Stimulated activated CD4-positive, alpha-beta T cell treated with anti-CD3 and anti-CD28 coated beads, TNF-alpha, amount 100 ng/mL, for 1 hour (primary cell): ENCODE measurements at regions not wholly inside any gene's neighbourhood (a gene's known extent, or its start where the extent isn't known, plus 50 kb on each side); places are given as distances from the start of the nearest gene placed in this dataset.
"Not testable (repeated sequence)": the region's sequence is repeated elsewhere in the genome, so short reads cannot be mapped to it uniquely, and the experiment has no call there.

ENCODE experiments used
- DNase-seq, 3 donors: peaks; one replicate each; pipeline ENCODE4 v3.0.0-alpha.2; 2020; ENCODE audit warnings: low read depth in 3 of 3, low spot score in 1 of 3

DNA sequence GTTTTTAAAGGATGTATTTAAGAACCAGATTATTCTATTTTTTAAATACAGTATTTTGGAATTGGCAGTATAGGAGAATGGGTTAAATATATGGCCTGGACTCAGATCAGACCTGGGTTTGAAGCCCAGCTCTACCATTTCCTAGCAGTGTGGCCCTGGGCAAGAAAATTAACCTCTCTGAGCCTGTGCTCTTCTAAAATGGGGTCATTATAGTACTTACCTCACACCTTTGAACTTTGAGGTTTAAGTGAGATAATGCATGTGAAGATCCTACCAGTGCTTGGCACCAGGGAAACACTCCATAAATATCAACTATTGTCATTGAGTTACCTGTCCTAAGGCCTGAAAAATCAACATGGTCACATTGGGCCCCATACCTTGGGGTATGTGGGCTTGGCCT, 93.4 kb upstream of the WSB1 start:
- no peak for DNase-seq

DNA sequence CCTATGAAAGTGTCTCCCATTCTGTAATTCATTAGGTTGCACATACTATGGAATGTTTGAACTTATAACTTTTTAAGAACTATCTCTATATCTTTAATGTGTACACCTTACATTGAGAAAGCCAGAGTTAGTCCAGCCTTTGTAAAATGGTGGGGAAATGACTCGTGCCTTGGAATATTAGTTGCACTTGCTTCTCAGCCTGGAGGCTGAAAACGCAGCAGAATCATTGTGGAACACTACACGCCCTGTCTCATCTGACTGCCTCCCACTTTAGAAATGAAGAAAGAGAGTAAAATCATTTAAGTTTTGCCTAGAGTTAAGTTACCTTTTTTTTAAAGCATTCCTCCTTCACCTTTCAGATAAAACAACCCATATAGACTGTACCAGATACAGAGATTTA, 90.7 kb upstream of the WSB1 start:
- DNase-seq, result no peak

- no peak for DNase-seq
Measured at GRCh38 chr17:27206447-27206846, 87.5 kb upstream of the WSB1 start.

GRCh38 chr17:27207073-27207513, 86.8 kb upstream of the WSB1 start:
- no peak for DNase-seq

DNA sequence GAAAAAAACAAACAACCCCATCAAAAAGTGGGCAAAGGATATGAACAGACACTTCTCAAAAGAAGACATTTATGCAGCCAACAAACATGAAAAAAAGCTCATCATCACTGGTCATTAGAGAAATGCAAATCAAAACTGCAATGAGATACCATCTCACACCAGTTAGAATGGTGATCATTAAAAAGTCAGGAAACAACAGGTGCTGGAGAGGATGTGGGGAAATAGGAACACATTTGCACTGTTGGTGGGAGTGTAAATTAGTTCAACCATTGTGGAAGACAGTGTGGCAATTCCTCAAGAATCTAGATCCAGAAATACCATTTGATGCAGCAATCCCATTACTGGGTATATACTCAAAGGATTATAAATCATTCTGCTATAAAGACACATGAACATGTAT, 85.5 kb upstream of the WSB1 start:
- not testable (repeated sequence) for DNase-seq

GRCh38 chr17:27209316-27209715, 84.6 kb upstream of the WSB1 start:
- no peak for DNase-seq

- DNase-seq, result not testable (repeated sequence)
Measured at GRCh38 chr17:27210809-27211208, 83.1 kb upstream of the WSB1 start.

DNA sequence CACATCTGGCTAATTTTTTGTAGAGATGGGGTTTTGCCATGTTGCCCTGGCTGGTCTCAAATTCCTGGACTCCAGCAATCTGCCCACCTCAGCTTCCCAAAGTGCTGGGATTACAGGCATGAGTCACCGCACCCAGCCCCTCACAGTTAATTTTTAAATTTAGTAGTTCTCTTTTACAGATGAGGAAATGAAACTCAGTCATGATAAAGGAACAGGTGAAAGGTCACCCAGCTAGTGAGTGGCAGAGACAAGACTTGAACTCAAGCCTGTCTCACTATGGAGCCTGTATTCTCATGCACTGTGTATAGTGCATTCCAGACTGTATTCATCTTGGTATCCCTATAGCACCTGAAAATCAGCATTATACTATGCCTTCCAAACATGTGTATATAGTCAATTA, 77.1 kb upstream of the WSB1 start:
- no peak for DNase-seq

DNA sequence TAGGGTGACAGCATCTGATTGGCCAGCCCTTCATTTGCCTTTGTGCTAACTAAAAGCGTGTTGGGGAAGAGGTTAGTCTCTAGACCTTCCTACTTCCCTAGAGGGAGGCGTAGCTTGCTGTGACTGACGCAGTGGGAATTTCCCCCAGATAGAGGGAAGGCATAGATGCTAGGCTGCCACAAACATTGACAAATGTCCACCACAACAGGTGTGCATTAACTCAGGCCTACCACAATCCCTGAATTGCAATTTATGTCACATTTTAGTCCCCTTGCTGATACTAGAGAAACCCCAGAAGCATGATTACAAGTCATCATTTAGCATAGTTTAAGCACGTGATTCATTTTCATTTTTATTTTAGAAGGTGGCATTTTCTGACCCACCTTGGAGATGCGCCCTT, 76.3 kb upstream of the WSB1 start:
- DNase-seq, result no peak

DNA sequence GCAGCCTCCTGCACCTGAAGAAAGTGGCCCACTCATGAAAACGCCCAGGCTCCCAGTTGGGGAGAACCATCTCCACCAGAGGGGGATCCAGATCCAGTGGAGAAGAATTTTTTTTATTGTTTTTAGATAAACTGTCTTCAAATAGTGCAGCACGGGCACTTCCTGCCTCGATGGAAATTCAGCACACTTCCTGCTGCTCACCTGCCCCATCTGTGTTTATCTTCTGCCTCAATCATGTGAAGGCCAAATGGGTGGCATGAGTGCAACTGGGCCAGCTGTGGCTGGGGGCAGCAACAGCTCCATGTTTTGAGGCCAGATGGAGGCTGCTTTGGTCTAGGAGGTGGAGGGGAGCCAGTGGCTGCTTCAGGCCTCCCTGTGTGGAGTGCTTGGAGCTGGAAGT, 75.9 kb upstream of the WSB1 start:
- DNase-seq, result no peak

GRCh38 chr17:27218719-27219488, 75.0 kb upstream of the WSB1 start:
- DNase-seq, result no peak

- DNase-seq, result no peak
Measured at GRCh38 chr17:27222515-27222914, 71.4 kb upstream of the WSB1 start.

DNA sequence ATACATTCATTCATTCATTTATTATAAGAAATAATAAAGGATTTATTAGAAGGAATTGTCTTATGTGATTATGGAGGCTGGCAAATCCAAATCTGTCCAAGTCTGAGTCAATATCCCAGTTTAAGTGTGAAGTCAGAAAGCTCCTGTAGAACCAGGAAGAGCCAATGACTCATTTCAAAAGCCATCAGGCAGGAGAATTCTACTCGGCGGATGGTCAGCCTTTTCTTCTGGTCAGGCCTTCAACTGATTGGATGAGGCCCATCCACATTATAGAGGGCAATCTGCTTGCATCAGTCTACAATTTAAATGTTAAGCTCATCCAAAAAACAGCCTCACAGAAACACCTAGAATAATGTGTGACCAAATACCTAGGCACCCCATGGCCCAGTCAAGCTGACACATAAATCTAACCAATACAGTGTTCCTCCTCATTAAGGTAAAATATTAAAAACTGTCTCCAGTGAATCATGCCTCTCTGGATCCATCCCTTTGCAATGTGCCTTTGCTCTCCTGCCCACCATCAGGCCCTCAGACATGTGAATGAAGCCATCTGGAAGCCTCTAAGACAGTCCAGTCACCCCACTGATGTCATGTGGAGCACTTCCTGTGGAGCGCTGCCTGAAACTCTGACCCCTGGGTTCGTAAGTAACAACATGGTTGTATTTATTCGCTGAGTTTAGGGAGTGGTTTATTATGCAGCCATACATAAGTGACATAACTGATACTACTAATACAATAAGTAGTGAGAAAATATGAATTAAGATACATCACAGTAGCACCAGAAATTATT, 69.2 kb upstream of the WSB1 start:
- no peak for DNase-seq

GRCh38 chr17:27226611-27227230, 67.2 kb upstream of the WSB1 start:
- DNase-seq, result no peak

- DNase-seq, result no peak
Measured at GRCh38 chr17:27230996-27231395, 62.9 kb upstream of the WSB1 start.

DNA sequence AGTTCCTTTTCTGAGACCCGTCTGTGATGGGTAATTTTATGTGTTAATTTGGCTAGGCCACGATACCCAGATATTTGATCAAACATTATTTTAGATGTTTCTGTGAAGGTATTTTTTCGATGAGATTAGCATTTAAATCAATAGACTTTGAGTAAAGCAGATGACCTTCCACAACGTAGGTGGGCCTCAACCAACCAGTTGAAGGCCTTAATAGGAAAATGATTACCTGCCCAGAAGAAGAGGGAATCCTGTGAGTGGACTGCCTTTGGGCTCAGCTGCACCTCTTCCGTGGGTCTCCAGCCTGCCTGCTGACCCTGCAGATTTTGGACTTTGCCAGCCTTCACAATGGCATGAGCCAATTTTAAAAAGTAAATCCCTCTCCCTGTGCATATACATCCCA, 61.6 kb upstream of the WSB1 start:
- DNase-seq, result no peak

- no peak for DNase-seq
Measured at GRCh38 chr17:27233059-27233458, 60.9 kb upstream of the WSB1 start.

DNA sequence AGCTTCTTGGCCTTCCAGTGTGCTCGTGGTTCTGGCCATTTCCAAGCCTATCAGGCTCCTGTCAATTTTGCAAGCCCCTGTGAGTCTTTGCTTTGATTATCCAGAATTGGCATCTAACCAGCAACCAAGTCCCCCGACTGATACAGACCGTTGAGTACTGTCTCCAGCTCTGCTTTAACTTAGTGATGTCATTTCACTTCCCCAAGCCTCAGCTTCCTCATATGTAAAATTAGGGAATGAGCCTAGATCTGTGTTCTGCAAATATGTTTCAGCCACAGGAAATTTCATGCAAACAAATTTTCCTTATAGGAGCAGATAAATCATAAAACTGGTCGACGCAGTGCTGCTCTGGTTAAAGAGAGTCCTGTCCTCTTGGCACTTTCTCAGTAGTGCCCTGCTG, 60.1 kb upstream of the WSB1 start:
- no peak for DNase-seq

GRCh38 chr17:27236717-27237315, 57.1 kb upstream of the WSB1 start:
- DNase-seq, result peak; percentile 54 to 60 (median 57)

- no peak for DNase-seq
Measured at GRCh38 chr17:27237890-27238289, 56.0 kb upstream of the WSB1 start.

DNA sequence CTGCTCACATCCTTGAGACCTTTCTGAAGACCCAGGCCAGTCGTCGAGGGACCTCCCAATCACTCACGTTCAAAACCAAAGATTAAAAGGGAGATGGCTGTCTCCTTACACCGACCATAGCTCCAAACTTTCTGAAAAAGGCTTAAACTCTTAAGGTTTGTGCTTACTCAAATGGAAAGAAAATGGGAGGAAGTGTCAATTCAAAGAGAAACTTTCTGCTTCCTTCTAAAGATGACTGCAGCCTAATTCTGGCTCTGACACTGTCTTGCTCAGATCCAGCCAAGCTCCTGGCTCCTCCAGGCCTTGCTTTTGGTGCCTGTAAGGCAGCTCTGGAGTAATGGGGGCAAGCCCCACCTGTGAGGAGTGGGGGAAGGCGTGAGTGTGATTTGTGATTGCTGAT, 54.9 kb upstream of the WSB1 start:
- no peak for DNase-seq

GRCh38 chr17:27239584-27239983, 54.3 kb upstream of the WSB1 start:
- DNase-seq, result no peak
